HEK293 (cell line): ENCODE measurements at regions not wholly inside any gene's neighbourhood (a gene's known extent, or its start where the extent isn't known, plus 50 kb on each side); places are given as distances from the start of the nearest gene placed in this dataset.

ENCODE experiments used
- CTCF ChIA-PET: fragments of 350-600 bp; formaldehyde crosslinking; extraction: SDS; loops from one replicate; lab custom pipeline; 2021; ENCODE audit warnings: antibody characterized with exemption; lab: Yijun Ruan, JAX
- POLR2A ChIA-PET: fragments of 300-600 bp; formaldehyde crosslinking; extraction: SDS; loops from one replicate; lab custom pipeline; 2020; ENCODE audit warnings: antibody characterized with exemption, inconsistent platforms; lab: Yijun Ruan, JAX
- H3K27ac ChIP-seq: fragments of 200-500 bp; sonication (Bioruptor generic); 2 replicates; pipeline ENCODE4 v1.5.1; 2014; ENCODE audit warnings: low read depth, low read length, control low read depth, inconsistent platforms; ENCODE audit errors: extremely low read depth
- H3K36me3 ChIP-seq, 2 experiments: fragments of 200-500 bp in 1 of 2; sonication (Bioruptor generic) in 1 of 2; 1 replicate in 1 of 2; 2 replicates in 1 of 2; pipeline ENCODE4 v1.5.1; 2014 to 2017; ENCODE audit warnings: inconsistent platforms in 2 of 2, low read length in 2 of 2; ENCODE audit not compliant: control insufficient read depth in 2 of 2, insufficient read depth in 1 of 2
- H3K4me1 ChIP-seq: fragments of 200-500 bp; sonication (Bioruptor generic); 2 replicates; pipeline ENCODE4 v1.5.1; 2014; ENCODE audit warnings: mild to moderate bottlenecking, low read length, inconsistent platforms; ENCODE audit not compliant: control insufficient read depth, insufficient read depth
- H3K4me3 ChIP-seq: 2 replicates; pipeline ENCODE4 v1.5.1; 2011; ENCODE audit warnings: low read depth, mild to moderate bottlenecking, control low read depth, low read length, moderate library complexity
- H3K9me3 ChIP-seq: fragments of 200-500 bp; sonication (Bioruptor generic); 2 replicates; pipeline ENCODE4 v1.5.1; 2014; ENCODE audit warnings: low read depth, low read length, inconsistent platforms; ENCODE audit not compliant: control insufficient read depth, insufficient read depth
- GFI1B ChIP-seq: fragments of 450-650 bp; formaldehyde crosslinking; IDR thresholded peaks from 2 replicates; pipeline ENCODE4 v1.5.1; 2016; ENCODE audit warnings: missing biosample characterization, missing genetic modification characterization
- GLI4 ChIP-seq: fragments of 450-650 bp; formaldehyde crosslinking; IDR thresholded peaks from 2 replicates; pipeline ENCODE4 v1.5.1; 2016; ENCODE audit warnings: missing biosample characterization, missing genetic modification characterization
- GLIS1 ChIP-seq: fragments of 450-650 bp; formaldehyde crosslinking; IDR thresholded peaks from 2 replicates; pipeline ENCODE4 v1.5.1; 2016; ENCODE audit warnings: missing biosample characterization, missing genetic modification characterization
- KLF17 ChIP-seq: fragments of 450-650 bp; formaldehyde crosslinking; IDR thresholded peaks from 2 replicates; pipeline ENCODE4 v1.5.1; 2016; ENCODE audit warnings: missing biosample characterization, missing genetic modification characterization
- MEIS1 ChIP-seq: sonication (generic); formaldehyde crosslinking; IDR thresholded peaks from 2 replicates; pipeline ENCODE4 v1.8.1; 2022; ENCODE audit warnings: missing genetic modification reagents, mild to moderate bottlenecking, borderline replicate concordance
- TCF7L2 ChIP-seq: IDR thresholded peaks from 2 replicates; pipeline ENCODE4 v1.6.1; 2011; ENCODE audit warnings: low read depth, mild to moderate bottlenecking, inconsistent platforms, low read length, moderate library complexity, borderline replicate concordance
- ZBTB21 ChIP-seq: fragments of 450-650 bp; formaldehyde crosslinking; IDR thresholded peaks from 2 replicates; pipeline ENCODE4 v1.5.1; 2017; ENCODE audit warnings: missing biosample characterization, missing genetic modification characterization
- ZBTB48 ChIP-seq: fragments of 450-650 bp; formaldehyde crosslinking; IDR thresholded peaks from 2 replicates; pipeline ENCODE4 v1.5.1; 2016; ENCODE audit warnings: missing biosample characterization, missing genetic modification characterization
- ZNF138 ChIP-seq: fragments of 450-650 bp; formaldehyde crosslinking; IDR thresholded peaks from 2 replicates; pipeline ENCODE4 v1.5.1; 2016; ENCODE audit warnings: missing biosample characterization, missing genetic modification characterization, borderline replicate concordance
- ZNF148 ChIP-seq: fragments of 450-650 bp; formaldehyde crosslinking; IDR thresholded peaks from 2 replicates; pipeline ENCODE4 v1.5.0; 2017; ENCODE audit warnings: missing biosample characterization, missing genetic modification characterization, borderline replicate concordance
- ZNF174 ChIP-seq: fragments of 450-650 bp; formaldehyde crosslinking; IDR thresholded peaks from 2 replicates; pipeline ENCODE4 v1.5.0; 2017; ENCODE audit warnings: missing biosample characterization, mild to moderate bottlenecking, missing genetic modification characterization
- ZNF175 ChIP-seq: fragments of 450-650 bp; formaldehyde crosslinking; IDR thresholded peaks from 2 replicates; pipeline ENCODE4 v1.5.1; 2016; ENCODE audit warnings: missing biosample characterization, missing genetic modification characterization
- ZNF221 ChIP-seq: fragments of 450-650 bp; formaldehyde crosslinking; IDR thresholded peaks from 2 replicates; pipeline ENCODE4 v1.5.1; 2017; ENCODE audit warnings: missing biosample characterization, missing genetic modification characterization, borderline replicate concordance
- ZNF274 ChIP-seq, 2 experiments: fragments of 200-500 bp in 1 of 2; fragments of 450-650 bp in 1 of 2; sonication (Bioruptor generic) in 1 of 2; formaldehyde crosslinking in 1 of 2; IDR thresholded peaks; 2 replicates each; pipeline versions ENCODE4 v1.5.1 to v1.6.1; 2014 to 2016; ENCODE audit warnings: borderline replicate concordance in 1 of 2, inconsistent platforms in 1 of 2, low read length in 1 of 2, missing biosample characterization in 1 of 2, missing genetic modification characterization in 1 of 2
- ZNF292 ChIP-seq: fragments of 450-650 bp; formaldehyde crosslinking; IDR thresholded peaks from 2 replicates; pipeline ENCODE4 v1.5.1; 2016; ENCODE audit warnings: low read depth, missing biosample characterization, missing genetic modification characterization, borderline replicate concordance
- ZNF366 ChIP-seq: fragments of 450-650 bp; formaldehyde crosslinking; conservative IDR thresholded peaks from 2 replicates; pipeline ENCODE4 v1.5.1; 2016; ENCODE audit warnings: missing biosample characterization, missing genetic modification characterization
- ZNF416 ChIP-seq: fragments of 450-650 bp; formaldehyde crosslinking; IDR thresholded peaks from 2 replicates; pipeline ENCODE4 v1.5.1; 2016; ENCODE audit warnings: missing biosample characterization, missing genetic modification characterization
- ZNF514 ChIP-seq: fragments of 450-650 bp; formaldehyde crosslinking; IDR thresholded peaks from 2 replicates; pipeline ENCODE4 v1.5.1; 2016; ENCODE audit warnings: missing biosample characterization, missing genetic modification characterization
- ZNF521 ChIP-seq: fragments of 450-650 bp; formaldehyde crosslinking; IDR thresholded peaks from 2 replicates; pipeline ENCODE4 v1.5.1; 2017; ENCODE audit warnings: missing biosample characterization, mild to moderate bottlenecking, missing genetic modification characterization
- ZNF549 ChIP-seq: fragments of 450-650 bp; IDR thresholded peaks from 2 replicates; pipeline ENCODE4 v1.5.1; 2018; ENCODE audit warnings: missing biosample characterization, missing genetic modification characterization, mild to moderate bottlenecking, inconsistent platforms, moderate library complexity
- ZNF555 ChIP-seq: fragments of 450-650 bp; formaldehyde crosslinking; conservative IDR thresholded peaks from 2 replicates; pipeline ENCODE4 v1.5.1; 2017; ENCODE audit warnings: missing biosample characterization, mild to moderate bottlenecking, missing genetic modification characterization, inconsistent platforms
- ZNF560 ChIP-seq: fragments of 450-650 bp; formaldehyde crosslinking; IDR thresholded peaks from 2 replicates; pipeline ENCODE4 v1.5.1; 2017; ENCODE audit warnings: missing biosample characterization, missing genetic modification characterization, borderline replicate concordance
- ZNF621 ChIP-seq: fragments of 450-650 bp; formaldehyde crosslinking; IDR thresholded peaks from 2 replicates; pipeline ENCODE4 v1.5.1; 2017; ENCODE audit warnings: missing biosample characterization, missing genetic modification characterization
- ZNF664 ChIP-seq: fragments of 450-650 bp; formaldehyde crosslinking; IDR thresholded peaks from 2 replicates; pipeline ENCODE4 v1.5.1; 2016; ENCODE audit warnings: missing biosample characterization, missing genetic modification characterization
- ZNF701 ChIP-seq: fragments of 450-650 bp; formaldehyde crosslinking; IDR thresholded peaks from 2 replicates; pipeline ENCODE4 v1.5.1; 2016; ENCODE audit warnings: missing biosample characterization, missing genetic modification characterization
- ZNF704 ChIP-seq: fragments of 450-650 bp; formaldehyde crosslinking; IDR thresholded peaks from 2 replicates; pipeline ENCODE4 v1.5.1; 2016; ENCODE audit warnings: missing biosample characterization, missing genetic modification characterization
- ZNF776 ChIP-seq: fragments of 450-650 bp; formaldehyde crosslinking; IDR thresholded peaks from 2 replicates; pipeline ENCODE4 v1.5.0; 2017; ENCODE audit warnings: missing biosample characterization, missing genetic modification characterization, borderline replicate concordance
- ZNF792 ChIP-seq: fragments of 450-650 bp; formaldehyde crosslinking; IDR thresholded peaks from 2 replicates; pipeline ENCODE4 v1.5.1; 2016; ENCODE audit warnings: missing biosample characterization, missing genetic modification characterization

GRCh38 chr3:106821801-106822200 is 555.4 kb upstream of the CCDC54 start:
- TF ChIP-seq TCF7L2 = no peak
- no peak for TF ChIP-seq ZNF416 (tag by site-specific recombination)
- TF ChIP-seq ZNF701 (tag by site-specific recombination) = no peak
- TF ChIP-seq ZNF174 (tag by site-specific recombination) = no peak
- no peak for TF ChIP-seq GLIS1 (tag by site-specific recombination)
- TF ChIP-seq ZNF792 (tag by site-specific recombination) = no peak
- TF ChIP-seq GLI4 (tag by site-specific recombination) = no peak
- TF ChIP-seq ZNF621 (tag by site-specific recombination) = no peak
- TF ChIP-seq ZNF549 (tag by site-specific recombination) = no peak
- no peak for TF ChIP-seq ZBTB48 (tag by site-specific recombination)
- TF ChIP-seq ZNF776 (tag by site-specific recombination) = no peak
- TF ChIP-seq ZNF175 (tag by site-specific recombination) = no peak
- TF ChIP-seq MEIS1 (CRISPR knock-in tag) = no peak
- TF ChIP-seq ZNF514 (tag by site-specific recombination) = no peak
- no peak for TF ChIP-seq ZNF704 (tag by site-specific recombination)
- no peak for TF ChIP-seq ZNF366
- no peak for TF ChIP-seq ZNF560 (tag by site-specific recombination)
- no peak for TF ChIP-seq ZNF292
- TF ChIP-seq ZNF138 (tag by site-specific recombination) = no peak
- Histone ChIP-seq H3K27ac (no peak overlapping the region), H3K36me3 (no peaks in the 10 kb centered on the region), H3K4me3 (no peak overlapping the region), H3K9me3 (no peaks in the 10 kb centered on the region), H3K4me1 (no peaks in the 10 kb centered on the region)
- ChIA-PET CTCF (no interaction called here), POLR2A (no interaction called here)

- ChIA-PET CTCF (interaction anchor here (0.7 kb wide), 1 partner anchor 43 kb away, joined by 4 read pairs; no protein-coding TSS in a partner anchor), POLR2A (no interaction called here)
- H3K36me3 ChIP-seq = no peaks in the 10 kb centered on the region
- no peaks in the 10 kb centered on the region for H3K4me1 ChIP-seq
- TF ChIP-seq ZNF174 (tag by site-specific recombination) = no peak
- no peak for TF ChIP-seq GFI1B (tag by site-specific recombination)
- no peak for TF ChIP-seq ZNF221 (tag by site-specific recombination)
- no peak for TF ChIP-seq ZBTB21 (tag by site-specific recombination)
- no peak for TF ChIP-seq ZNF274 (IDR thresholded peaks at IDR 0.05; ENCODE audit: low read length)
- TF ChIP-seq ZNF274 (tag by site-specific recombination; IDR thresholded peaks at IDR 0.05; ENCODE audit: borderline replicate concordance) = no peak
- no peak overlapping the region for H3K4me3 ChIP-seq
- H3K9me3 ChIP-seq = no peaks in the 10 kb centered on the region
- H3K27ac ChIP-seq = no peak overlapping the region
These were observed 555.0 kb upstream of the CCDC54 start for GRCh38 chr3:106822204-106822603.

GRCh38 chr3:106823701-106824100 is 553.5 kb upstream of the CCDC54 start:
- Histone ChIP-seq H3K4me3 (no peak overlapping the region), H3K9me3 (no peaks in the 10 kb centered on the region), H3K4me1 (no peaks in the 10 kb centered on the region), H3K36me3 (no peaks in the 10 kb centered on the region), H3K27ac (no peak overlapping the region)
- ChIA-PET CTCF (no interaction called here), POLR2A (no interaction called here)
- no peak for TF ChIP-seq ZNF555
- TF ChIP-seq ZNF664 (tag by site-specific recombination) = no peak
- no peak for TF ChIP-seq KLF17 (tag by site-specific recombination)
- no peak for TF ChIP-seq ZNF521
- no peak for TF ChIP-seq ZNF148 (tag by site-specific recombination)
